Neural progenitor cell (in vitro differentiated cells): ENCODE measurements at regions not wholly inside any gene's neighbourhood (a gene's known extent, or its start where the extent isn't known, plus 50 kb on each side); places are given as distances from the start of the nearest gene placed in this dataset.
A peak's percentile ranks its signal among the peaks of the same experiment; 100 is the strongest.

ENCODE experiments used
- DNase-seq: peaks from one replicate; pipeline ENCODE4 v3.0.0-alpha.2; 2016; ENCODE audit warnings: low spot score
- H2AFZ ChIP-seq: fragments of 200-600 bp; sonication (generic); replicated peaks from 2 replicates; pipeline ENCODE4 v1.6.1; 2016; ENCODE audit warnings: antibody characterized with exemption
- H3F3A ChIP-seq: fragments of 200-600 bp; sonication (generic); 2 replicates; pipeline ENCODE4 v1.6.1; 2016; ENCODE audit warnings: antibody characterized with exemption, low read depth
- H3K27ac ChIP-seq: fragments of 200-600 bp; sonication (generic); 2 replicates; pipeline ENCODE4 v1.5.1; 2016; ENCODE audit warnings: mild to moderate bottlenecking
- H3K27me3 ChIP-seq: fragments of 200-600 bp; sonication (generic); 2 replicates; pipeline ENCODE4 v1.6.1; 2016; ENCODE audit warnings: mild to moderate bottlenecking, moderate library complexity
- H3K36me3 ChIP-seq: fragments of 200-600 bp; sonication (generic); 2 replicates; pipeline ENCODE4 v1.5.1; 2016
- H3K4me1 ChIP-seq: fragments of 200-600 bp; sonication (generic); 2 replicates; pipeline ENCODE4 v1.6.1; 2016; ENCODE audit warnings: mixed run types
- H3K4me2 ChIP-seq: fragments of 200-600 bp; sonication (generic); 2 replicates; pipeline ENCODE4 v1.6.1; 2016
- H3K4me3 ChIP-seq: fragments of 200-600 bp; sonication (generic); 2 replicates; pipeline ENCODE4 v1.5.1; 2016
- H3K79me2 ChIP-seq: fragments of 200-600 bp; sonication (generic); 2 replicates; pipeline ENCODE4 v1.6.1; 2016; ENCODE audit warnings: low read depth
- H3K9ac ChIP-seq: fragments of 200-600 bp; sonication (generic); 2 replicates; pipeline ENCODE4 v1.6.1; 2016
- H3K9me3 ChIP-seq: fragments of 200-600 bp; sonication (generic); 2 replicates; pipeline ENCODE4 v1.5.1; 2016; ENCODE audit warnings: low read depth
- H4K20me1 ChIP-seq: fragments of 200-600 bp; sonication (generic); 2 replicates; pipeline ENCODE4 v1.6.1; 2016; ENCODE audit warnings: low read depth
- H3K27ac Mint-ChIP-seq: 3 replicates; pipeline ENCODE4 v1.8.0; 2021; ENCODE audit warnings: mixed read lengths
- H3K27me3 Mint-ChIP-seq: 2 replicates; pipeline ENCODE4 v1.8.0; 2022; ENCODE audit warnings: low read depth, mild to moderate bottlenecking, inconsistent platforms, moderate library complexity, mixed read lengths; ENCODE audit not compliant: insufficient read depth
- H3K36me3 Mint-ChIP-seq: 3 replicates; pipeline ENCODE4 v1.8.0; 2021; ENCODE audit warnings: mixed read lengths
- H3K4me1 Mint-ChIP-seq: 3 replicates; pipeline ENCODE4 v1.8.0; 2021; ENCODE audit warnings: mixed read lengths
- H3K4me3 Mint-ChIP-seq: 3 replicates; pipeline ENCODE4 v1.8.0; 2021; ENCODE audit warnings: mild to moderate bottlenecking, moderate library complexity, mixed read lengths
- H3K9me3 Mint-ChIP-seq: 3 replicates; pipeline ENCODE4 v1.8.0; 2020; ENCODE audit warnings: mixed read lengths
- EZH2 ChIP-seq: fragments of 200-600 bp; sonication (generic); IDR thresholded peaks from 2 replicates; pipeline ENCODE4 v1.6.1; 2017; ENCODE audit warnings: antibody characterized with exemption, mild to moderate bottlenecking, moderate library complexity
- EZH2phosphoT487 ChIP-seq: fragments of 200-600 bp; sonication (generic); IDR thresholded peaks from 2 replicates; pipeline ENCODE4 v1.6.1; 2017; ENCODE audit warnings: antibody characterized with exemption
- TF ChIP-seq, protein P1 (sequence below): fragments of 200-600 bp; sonication (generic); IDR thresholded peaks from 2 replicates; pipeline ENCODE4 v1.5.1; 2017; ENCODE audit warnings: antibody characterized with exemption, mild to moderate bottlenecking

DNA sequence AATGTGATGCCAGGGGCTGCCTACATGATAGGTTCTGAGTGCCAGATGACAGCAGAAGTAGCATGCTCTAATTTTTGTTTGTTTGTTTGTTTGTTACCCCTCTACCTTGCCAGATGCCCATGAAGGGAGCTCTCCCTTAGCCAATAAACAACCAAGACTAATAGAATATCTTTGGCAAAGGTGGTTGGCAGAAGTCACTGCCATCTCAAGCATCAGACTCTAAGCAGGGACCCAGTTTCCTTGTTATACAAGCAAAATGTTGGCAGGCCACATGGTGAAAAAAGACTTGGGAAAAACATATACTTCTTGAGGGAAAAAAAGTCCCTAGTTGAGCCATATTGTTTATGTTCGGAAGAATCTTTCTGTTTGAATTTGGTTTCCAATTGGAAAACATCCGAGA is 609.0 kb upstream of the CFAP20DC start:
- no peak overlapping the region for H3K4me3 Mint-ChIP-seq
- no peaks in the 10 kb centered on the region for H3K9me3 Mint-ChIP-seq
- no peak overlapping the region for H3K27ac Mint-ChIP-seq
- H3K36me3 Mint-ChIP-seq, result no peaks in the 10 kb centered on the region
- DNase-seq, result no peak
- no peak overlapping the region for H3K27ac ChIP-seq
- no peak overlapping the region for H3K9ac ChIP-seq
- H2AFZ ChIP-seq, result no peak overlapping the region
- H3K4me1 ChIP-seq, result no peaks in the 10 kb centered on the region
- H4K20me1 ChIP-seq, result no peaks in the 10 kb centered on the region
- H3K27me3 ChIP-seq, result no peaks in the 10 kb centered on the region
- H3K79me2 ChIP-seq, result no peaks in the 10 kb centered on the region
- H3K36me3 ChIP-seq, result no peaks in the 10 kb centered on the region
- TF ChIP-seq EZH2phosphoT487 (no peak), EZH2 (no peak)
- TF ChIP-seq, protein P1, sequence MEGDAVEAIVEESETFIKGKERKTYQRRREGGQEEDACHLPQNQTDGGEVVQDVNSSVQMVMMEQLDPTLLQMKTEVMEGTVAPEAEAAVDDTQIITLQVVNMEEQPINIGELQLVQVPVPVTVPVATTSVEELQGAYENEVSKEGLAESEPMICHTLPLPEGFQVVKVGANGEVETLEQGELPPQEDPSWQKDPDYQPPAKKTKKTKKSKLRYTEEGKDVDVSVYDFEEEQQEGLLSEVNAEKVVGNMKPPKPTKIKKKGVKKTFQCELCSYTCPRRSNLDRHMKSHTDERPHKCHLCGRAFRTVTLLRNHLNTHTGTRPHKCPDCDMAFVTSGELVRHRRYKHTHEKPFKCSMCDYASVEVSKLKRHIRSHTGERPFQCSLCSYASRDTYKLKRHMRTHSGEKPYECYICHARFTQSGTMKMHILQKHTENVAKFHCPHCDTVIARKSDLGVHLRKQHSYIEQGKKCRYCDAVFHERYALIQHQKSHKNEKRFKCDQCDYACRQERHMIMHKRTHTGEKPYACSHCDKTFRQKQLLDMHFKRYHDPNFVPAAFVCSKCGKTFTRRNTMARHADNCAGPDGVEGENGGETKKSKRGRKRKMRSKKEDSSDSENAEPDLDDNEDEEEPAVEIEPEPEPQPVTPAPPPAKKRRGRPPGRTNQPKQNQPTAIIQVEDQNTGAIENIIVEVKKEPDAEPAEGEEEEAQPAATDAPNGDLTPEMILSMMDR, result no peak
- H3F3A ChIP-seq, result no peaks in the 10 kb centered on the region
- H3K9me3 ChIP-seq, result no peaks in the 10 kb centered on the region
- H3K4me2 ChIP-seq, result no peak overlapping the region
- no peak overlapping the region for H3K4me3 ChIP-seq
- H3K27me3 Mint-ChIP-seq, result peaks cover 9% of the 10 kb centered on the region
- peaks cover 5% of the 10 kb centered on the region for H3K4me1 Mint-ChIP-seq

DNA sequence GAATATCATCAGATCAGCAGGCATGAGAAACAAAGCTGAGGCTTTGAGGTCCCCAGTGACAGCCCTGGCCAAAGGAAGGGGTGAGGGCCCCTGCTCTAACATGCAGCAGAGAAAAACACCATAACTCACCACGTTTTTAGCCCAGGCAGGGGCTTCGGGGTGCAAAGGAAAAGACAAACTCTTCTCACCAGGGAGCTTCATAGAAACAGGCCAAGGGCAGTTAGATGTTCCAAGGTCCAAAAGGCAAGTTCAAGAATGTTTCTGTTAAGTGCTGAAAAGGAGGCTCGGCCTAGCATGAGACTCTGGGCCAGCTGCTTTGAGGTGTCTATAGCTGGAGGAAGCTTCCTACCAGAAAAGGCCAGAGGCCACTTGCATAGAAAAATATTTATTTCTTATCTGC is 608.4 kb upstream of the CFAP20DC start:
- Histone ChIP-seq H3K4me1 (no peaks in the 10 kb centered on the region), H4K20me1 (no peaks in the 10 kb centered on the region), H3K27ac (no peak overlapping the region), H3K9me3 (no peaks in the 10 kb centered on the region), H3K27me3 (no peaks in the 10 kb centered on the region), H3K36me3 (no peaks in the 10 kb centered on the region), H3F3A (no peaks in the 10 kb centered on the region), H3K4me3 (no peak overlapping the region), H3K4me2 (no peak overlapping the region), H3K9ac (no peak overlapping the region), H2AFZ (no peak overlapping the region), H3K79me2 (no peaks in the 10 kb centered on the region)
- TF ChIP-seq EZH2phosphoT487, result no peak
- no peak for TF ChIP-seq EZH2
- TF ChIP-seq, protein P1, result no peak
- peaks cover 9% of the 10 kb centered on the region for H3K27me3 Mint-ChIP-seq
- no peak overlapping the region for H3K27ac Mint-ChIP-seq
- no peak overlapping the region for H3K4me3 Mint-ChIP-seq
- peaks cover 5% of the 10 kb centered on the region for H3K4me1 Mint-ChIP-seq
- no peaks in the 10 kb centered on the region for H3K9me3 Mint-ChIP-seq
- no peaks in the 10 kb centered on the region for H3K36me3 Mint-ChIP-seq
- no peak for DNase-seq

DNA sequence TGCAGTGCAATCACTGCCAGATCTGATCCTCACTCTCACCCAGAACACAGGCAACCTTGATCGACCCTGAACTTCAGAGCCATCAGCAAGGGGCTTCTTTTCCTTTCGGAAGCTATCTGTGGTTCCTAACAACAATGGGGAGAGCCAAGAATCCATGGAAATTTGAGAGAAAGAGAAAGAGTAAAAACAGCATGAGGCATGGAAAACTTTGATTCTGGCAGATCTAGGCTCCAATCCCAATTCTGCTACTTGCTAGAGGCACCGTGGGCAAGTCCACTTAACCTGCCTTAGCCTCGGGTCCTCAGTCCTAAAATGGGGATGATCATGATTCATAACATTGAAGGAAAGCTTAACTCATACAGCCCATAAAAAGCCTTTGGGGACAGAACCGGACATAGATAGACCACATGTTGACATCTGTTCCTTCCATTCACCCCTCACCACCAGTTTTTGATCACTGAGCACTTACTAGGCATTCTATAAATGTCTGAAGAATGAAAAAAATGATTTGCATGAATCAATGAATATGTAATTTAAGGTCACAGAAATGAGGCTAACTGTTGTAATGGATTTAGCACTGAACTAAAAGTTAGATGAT is 605.7 kb upstream of the CFAP20DC start:
- no peak overlapping the region for H3K9ac ChIP-seq
- H3K4me3 ChIP-seq, result no peak overlapping the region
- H3K9me3 Mint-ChIP-seq, result peaks cover 8% of the 10 kb centered on the region
- no peak overlapping the region for H3K4me2 ChIP-seq
- no peak overlapping the region for H3K27ac ChIP-seq
- H3K4me1 Mint-ChIP-seq, result peaks cover 5% of the 10 kb centered on the region
- no peak for DNase-seq
- H3K27me3 Mint-ChIP-seq, result peaks cover 7% of the 10 kb centered on the region
- no peaks in the 10 kb centered on the region for H3K9me3 ChIP-seq
- no peaks in the 10 kb centered on the region for H3K36me3 ChIP-seq
- H3K36me3 Mint-ChIP-seq, result no peaks in the 10 kb centered on the region
- H2AFZ ChIP-seq, result no peak overlapping the region
- no peaks in the 10 kb centered on the region for H4K20me1 ChIP-seq
- TF ChIP-seq EZH2phosphoT487, result no peak
- H3K4me3 Mint-ChIP-seq, result no peak overlapping the region
- no peaks in the 10 kb centered on the region for H3F3A ChIP-seq
- no peaks in the 10 kb centered on the region for H3K79me2 ChIP-seq
- no peak overlapping the region for H3K27ac Mint-ChIP-seq
- no peaks in the 10 kb centered on the region for H3K27me3 ChIP-seq
- H3K4me1 ChIP-seq, result no peaks in the 10 kb centered on the region

DNA sequence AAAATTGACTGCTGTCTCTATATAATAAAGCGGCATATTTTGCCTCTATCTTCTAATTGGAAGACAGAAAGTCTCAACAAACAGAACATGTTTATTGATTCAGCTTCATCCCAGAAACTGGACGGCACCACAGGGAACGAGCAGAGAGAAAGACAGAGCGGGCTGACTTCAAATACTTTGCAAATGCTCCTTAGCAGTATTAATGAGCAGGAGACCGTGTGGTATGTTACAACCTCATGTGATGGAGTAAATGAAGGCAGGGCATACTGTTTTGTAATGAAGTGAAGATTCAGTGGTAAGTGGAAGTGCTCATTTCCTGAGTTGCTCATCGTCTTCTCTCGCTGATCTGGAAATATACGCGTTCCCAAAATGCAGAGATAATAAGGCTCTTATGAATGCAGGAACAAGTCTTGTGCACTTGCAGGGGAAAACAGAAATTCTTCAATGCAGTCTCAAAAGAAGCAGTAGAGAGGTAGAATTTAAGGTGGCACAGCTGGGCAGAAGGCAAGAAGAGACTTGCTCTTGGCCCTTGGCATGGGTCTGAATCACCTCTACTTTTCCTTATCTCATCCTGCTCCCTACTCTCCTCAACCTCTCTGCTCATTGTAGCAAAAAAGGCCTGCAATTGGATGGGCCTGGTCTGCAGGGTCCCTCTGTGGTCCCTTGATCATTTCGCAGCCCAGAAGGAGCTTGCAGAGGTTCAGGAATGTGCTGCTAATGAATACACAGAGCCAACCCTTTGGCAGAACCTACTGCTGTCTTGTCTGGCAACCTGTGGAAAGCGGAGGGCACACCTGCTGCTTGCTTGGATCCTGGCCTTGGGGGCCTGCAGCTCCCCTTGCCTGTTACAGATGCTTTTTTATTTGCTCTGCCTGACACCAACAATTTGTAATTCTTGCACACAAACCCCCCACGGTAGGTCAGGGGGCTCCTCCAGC is 604.9 kb upstream of the CFAP20DC start:
- TF ChIP-seq EZH2, result no peak
- no peak for TF ChIP-seq EZH2phosphoT487
- TF ChIP-seq, protein P1, result no peak
- no peaks in the 10 kb centered on the region for H4K20me1 ChIP-seq
- H3K27me3 ChIP-seq, result no peaks in the 10 kb centered on the region
- peak overlapping the region; percentile 50 for H2AFZ ChIP-seq
- H3K79me2 ChIP-seq, result no peaks in the 10 kb centered on the region
- no peak overlapping the region for H3K4me2 ChIP-seq
- no peaks in the 10 kb centered on the region for H3K9me3 ChIP-seq
- no peak overlapping the region for H3K27ac ChIP-seq
- Mint-ChIP-seq H3K4me1 (peaks cover 4% of the 10 kb centered on the region), H3K9me3 (peaks cover 12% of the 10 kb centered on the region), H3K27ac (no peak overlapping the region), H3K4me3 (no peak overlapping the region), H3K27me3 (peaks cover 7% of the 10 kb centered on the region), H3K36me3 (no peaks in the 10 kb centered on the region)
- no peak overlapping the region for H3K4me3 ChIP-seq
- H3K4me1 ChIP-seq, result no peaks in the 10 kb centered on the region
- no peaks in the 10 kb centered on the region for H3K36me3 ChIP-seq
- no peak for DNase-seq
- H3K9ac ChIP-seq, result no peak overlapping the region
- H3F3A ChIP-seq, result no peaks in the 10 kb centered on the region
